Vagina (tissue), 2 donors: ENCODE measurements at regions not wholly inside any gene's neighbourhood (a gene's known extent, or its start where the extent isn't known, plus 50 kb on each side); places are given as distances from the start of the nearest gene placed in this dataset.

Experiments used
- DNase-seq, 2 donors: peaks; one replicate each; pipeline ENCODE4 v3.0.0-alpha.2; 2017; ENCODE audit errors: extremely low spot score in 2 of 2
- H3K27ac ChIP-seq: fragments of 200-600 bp; sonication (generic); one replicate; pipeline ENCODE4 v1.5.1; 2019
- H3K27me3 ChIP-seq: fragments of 200-600 bp; sonication (generic); one replicate; pipeline ENCODE4 v1.5.1; 2019
- H3K36me3 ChIP-seq, 2 donors: fragments of 200-600 bp; sonication (generic); one replicate each; pipeline ENCODE4 v1.5.1; 2017 to 2019
- H3K4me1 ChIP-seq: fragments of 200-600 bp; sonication (generic); one replicate; pipeline ENCODE4 v1.5.1; 2019
- H3K4me3 ChIP-seq, 2 donors: fragments of 200-600 bp; sonication (generic); 1 replicate in 1 of 2; 2 replicates in 1 of 2; pipeline ENCODE4 v1.5.1; 2016 to 2019
- H3K9me3 ChIP-seq: fragments of 200-600 bp; sonication (generic); one replicate; pipeline ENCODE4 v1.5.1; 2019
- POLR2A ChIP-seq, 2 donors: fragments of 450-650 bp; IDR thresholded peaks; one replicate each; pipeline ENCODE4 v1.6.1; 2017; ENCODE audit warnings: antibody characterized with exemption in 2 of 2, mild to moderate bottlenecking in 2 of 2, moderate library complexity in 2 of 2
- POLR2AphosphoS5 ChIP-seq, 2 donors: sonication (generic); formaldehyde crosslinking; IDR thresholded peaks; one replicate each; pipeline ENCODE4 v1.9.0; 2017; ENCODE audit warnings: antibody characterized with exemption in 2 of 2, mild to moderate bottlenecking in 2 of 2, low read depth in 1 of 2; ENCODE audit not compliant: insufficient read depth in 1 of 2
- intact Hi-C: fragments of 100-400 bp; cut with DNase I; formaldehyde crosslinking; loops from one replicate; pipeline ENCODE4 v1.15.1; 2023
- TF ChIP-seq, protein P1 (sequence below), 3 experiments: fragments of 450-650 bp in 2 of 3; fragments of 200-600 bp in 1 of 3; sonication (generic) in 1 of 3; IDR thresholded peaks; one replicate each; pipeline ENCODE4 v1.5.1; 2017 to 2019; ENCODE audit warnings: antibody characterized with exemption in 3 of 3, mild to moderate bottlenecking in 2 of 3, moderate library complexity in 2 of 3

DNA sequence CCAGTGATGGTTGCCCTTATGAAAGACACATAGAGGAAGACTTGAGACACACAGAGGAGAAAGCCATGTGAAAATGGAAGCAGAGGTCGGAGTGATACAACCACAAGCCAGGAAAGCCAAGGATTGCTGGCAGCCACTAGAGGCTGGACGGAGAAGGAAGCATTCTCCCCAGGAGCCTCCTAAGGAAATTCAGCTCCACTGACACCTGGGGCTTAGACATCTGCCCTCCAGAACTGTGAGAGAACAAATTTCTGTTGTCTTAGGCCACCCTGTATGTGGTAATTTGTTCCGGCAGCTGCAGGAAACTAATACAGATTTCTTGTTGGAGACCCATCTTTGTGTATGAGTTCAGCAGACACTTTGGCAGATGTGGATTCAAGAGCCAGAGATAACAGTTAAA lies 126.9 kb upstream of the ATP1A1 start:
- H3K4me1 ChIP-seq, result peaks cover 12% of the 10 kb centered on the region
- no peaks in the 10 kb centered on the region for H3K9me3 ChIP-seq
- DNase-seq, result no peak
- H3K36me3 ChIP-seq, result no peaks in the 10 kb centered on the region
- intact Hi-C loops, result no loop called here
- TF ChIP-seq, protein P1, sequence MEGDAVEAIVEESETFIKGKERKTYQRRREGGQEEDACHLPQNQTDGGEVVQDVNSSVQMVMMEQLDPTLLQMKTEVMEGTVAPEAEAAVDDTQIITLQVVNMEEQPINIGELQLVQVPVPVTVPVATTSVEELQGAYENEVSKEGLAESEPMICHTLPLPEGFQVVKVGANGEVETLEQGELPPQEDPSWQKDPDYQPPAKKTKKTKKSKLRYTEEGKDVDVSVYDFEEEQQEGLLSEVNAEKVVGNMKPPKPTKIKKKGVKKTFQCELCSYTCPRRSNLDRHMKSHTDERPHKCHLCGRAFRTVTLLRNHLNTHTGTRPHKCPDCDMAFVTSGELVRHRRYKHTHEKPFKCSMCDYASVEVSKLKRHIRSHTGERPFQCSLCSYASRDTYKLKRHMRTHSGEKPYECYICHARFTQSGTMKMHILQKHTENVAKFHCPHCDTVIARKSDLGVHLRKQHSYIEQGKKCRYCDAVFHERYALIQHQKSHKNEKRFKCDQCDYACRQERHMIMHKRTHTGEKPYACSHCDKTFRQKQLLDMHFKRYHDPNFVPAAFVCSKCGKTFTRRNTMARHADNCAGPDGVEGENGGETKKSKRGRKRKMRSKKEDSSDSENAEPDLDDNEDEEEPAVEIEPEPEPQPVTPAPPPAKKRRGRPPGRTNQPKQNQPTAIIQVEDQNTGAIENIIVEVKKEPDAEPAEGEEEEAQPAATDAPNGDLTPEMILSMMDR (IDR thresholded peaks at IDR 0.05), result no peak
- no peak for TF ChIP-seq POLR2A (IDR thresholded peaks at IDR 0.05)
- no peak for TF ChIP-seq POLR2AphosphoS5 (IDR thresholded peaks at IDR 0.05; ENCODE audit: insufficient read depth in 1 of 2, low read depth in 1 of 2)
- no peak overlapping the region for H3K27ac ChIP-seq
- H3K4me3 ChIP-seq, result no peak overlapping the region
- H3K27me3 ChIP-seq, result no peaks in the 10 kb centered on the region

DNA sequence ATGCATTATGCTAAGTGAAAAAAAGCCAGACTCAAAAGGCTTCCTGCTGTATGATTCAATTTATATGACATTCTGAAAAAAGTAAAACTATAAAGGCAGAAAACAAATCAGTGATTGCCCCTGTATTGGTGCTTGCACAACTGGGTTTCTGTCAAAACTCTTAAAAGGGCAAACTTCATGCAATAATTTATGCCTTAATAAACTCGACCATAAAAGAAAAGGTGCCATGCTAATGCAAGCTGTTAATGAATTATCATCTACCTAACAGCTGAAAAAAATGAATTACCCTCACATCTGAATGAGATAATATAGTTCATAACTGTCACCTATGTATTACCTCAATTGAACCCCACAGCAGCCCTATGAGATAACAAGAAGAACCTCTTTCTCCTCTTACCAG lies 120.8 kb upstream of the ATP1A1 start:
- no peaks in the 10 kb centered on the region for H3K9me3 ChIP-seq
- no peaks in the 10 kb centered on the region for H3K27me3 ChIP-seq
- no peak overlapping the region for H3K27ac ChIP-seq
- H3K4me1 ChIP-seq, result peaks cover 9% of the 10 kb centered on the region
- TF ChIP-seq POLR2A (IDR thresholded peaks at IDR 0.05) (no peak), POLR2AphosphoS5 (IDR thresholded peaks at IDR 0.05; ENCODE audit: insufficient read depth in 1 of 2, low read depth in 1 of 2) (no peak)
- TF ChIP-seq, protein P1 (IDR thresholded peaks at IDR 0.05), result no peak
- no peak for DNase-seq
- H3K36me3 ChIP-seq, result no peaks in the 10 kb centered on the region
- intact Hi-C loops, result no loop called here
- no peak overlapping the region for H3K4me3 ChIP-seq

DNA sequence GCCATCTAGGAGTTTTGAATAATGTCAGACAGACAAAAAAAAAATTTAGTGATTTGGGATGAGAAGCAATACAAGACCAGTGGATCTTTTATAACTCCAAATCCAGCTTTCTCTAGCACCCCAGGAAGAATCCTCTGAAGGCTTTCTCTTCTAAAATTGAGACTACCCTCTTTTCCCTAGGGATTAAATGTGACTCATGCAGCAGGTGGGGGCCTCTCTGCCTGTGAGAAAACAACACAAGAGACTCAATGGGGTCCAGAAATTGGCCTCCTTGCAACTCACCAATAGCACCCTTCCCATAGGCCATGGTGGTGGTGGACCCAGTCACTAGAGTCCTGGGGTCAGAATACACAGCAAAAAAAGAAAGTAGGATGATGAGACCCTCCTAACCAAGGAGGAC lies 120.3 kb upstream of the ATP1A1 start:
- H3K36me3 ChIP-seq, result no peaks in the 10 kb centered on the region
- no peaks in the 10 kb centered on the region for H3K27me3 ChIP-seq
- no peak overlapping the region for H3K27ac ChIP-seq
- no peaks in the 10 kb centered on the region for H3K9me3 ChIP-seq
- peaks cover 9% of the 10 kb centered on the region for H3K4me1 ChIP-seq
- intact Hi-C loops, result no loop called here
- TF ChIP-seq, protein P1 (IDR thresholded peaks at IDR 0.05), result no peak
- TF ChIP-seq POLR2AphosphoS5 (IDR thresholded peaks at IDR 0.05; ENCODE audit: insufficient read depth in 1 of 2, low read depth in 1 of 2), result no peak
- TF ChIP-seq POLR2A (IDR thresholded peaks at IDR 0.05), result no peak
- no peak for DNase-seq
- H3K4me3 ChIP-seq, result no peak overlapping the region

DNA sequence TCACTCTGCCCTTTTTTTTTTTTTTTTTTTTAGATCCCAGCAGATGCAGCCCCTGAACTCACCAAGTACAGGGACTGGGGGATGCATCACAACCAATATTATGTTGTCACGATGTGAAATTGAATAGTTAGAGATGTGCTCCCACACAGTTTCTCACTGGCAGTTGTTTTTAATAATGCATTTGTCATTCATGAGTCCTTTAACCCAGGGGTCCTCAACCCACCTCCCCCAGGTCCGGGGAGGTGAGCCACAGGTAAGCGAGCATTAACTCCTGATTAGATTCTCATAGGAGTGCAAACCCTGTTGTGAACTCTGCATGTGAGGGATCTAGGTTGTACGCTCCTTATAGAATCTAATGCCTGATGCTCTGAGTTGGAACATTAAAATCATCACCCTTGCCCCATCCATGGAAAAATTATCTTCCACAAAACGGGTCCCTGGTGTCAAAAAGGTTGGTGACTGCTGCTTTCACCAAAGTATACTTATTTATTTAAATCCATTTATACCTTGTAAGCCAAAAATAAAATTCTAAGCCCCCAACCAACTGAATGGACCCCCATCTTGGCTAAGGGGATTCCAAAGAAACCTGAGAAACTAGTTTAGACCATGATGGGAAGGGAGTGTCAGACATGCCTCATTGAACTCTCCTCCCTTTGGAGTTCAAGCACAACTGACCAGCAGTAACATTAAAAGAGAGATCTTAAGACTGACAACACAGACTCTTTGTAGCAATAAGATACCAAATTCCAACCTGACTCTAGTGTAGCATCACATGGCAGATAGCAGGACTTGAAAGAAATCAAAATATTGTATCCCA lies 119.3 kb upstream of the ATP1A1 start:
- intact Hi-C loops, result no loop called here
- TF ChIP-seq POLR2A (IDR thresholded peaks at IDR 0.05) (no peak), POLR2AphosphoS5 (IDR thresholded peaks at IDR 0.05; ENCODE audit: insufficient read depth in 1 of 2, low read depth in 1 of 2) (no peak)
- TF ChIP-seq, protein P1 (IDR thresholded peaks at IDR 0.05), result no peak

DNA sequence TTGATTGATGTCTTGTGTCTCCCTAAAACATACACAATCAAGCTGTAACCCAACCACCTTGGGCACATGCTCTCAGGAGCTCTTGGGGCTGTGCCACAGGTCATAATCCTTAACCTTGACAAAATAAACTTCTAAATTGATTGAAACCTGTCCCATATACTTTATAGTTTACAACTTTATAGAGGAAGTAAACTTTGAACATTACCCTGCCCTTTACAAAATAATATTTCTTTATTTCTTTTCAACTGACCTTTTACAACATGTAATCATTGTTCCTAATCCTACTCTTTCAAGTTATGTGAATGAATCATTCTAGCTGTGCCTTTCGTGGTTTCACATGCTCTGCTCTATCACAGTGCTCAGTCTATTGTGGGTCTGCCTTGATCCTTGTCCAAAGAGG lies 118.3 kb upstream of the ATP1A1 start:
- no peak overlapping the region for H3K27ac ChIP-seq
- H3K36me3 ChIP-seq, result no peaks in the 10 kb centered on the region
- intact Hi-C loops, result no loop called here
- TF ChIP-seq, protein P1 (IDR thresholded peaks at IDR 0.05), result no peak
- no peak for TF ChIP-seq POLR2AphosphoS5 (IDR thresholded peaks at IDR 0.05; ENCODE audit: insufficient read depth in 1 of 2, low read depth in 1 of 2)
- no peak for TF ChIP-seq POLR2A (IDR thresholded peaks at IDR 0.05)
- H3K9me3 ChIP-seq, result no peaks in the 10 kb centered on the region
- DNase-seq, result no peak
- no peak overlapping the region for H3K4me3 ChIP-seq
- H3K27me3 ChIP-seq, result no peaks in the 10 kb centered on the region
- H3K4me1 ChIP-seq, result peaks cover 9% of the 10 kb centered on the region

More for the DNA sequence above, 119.3 kb upstream of the ATP1A1 start:
- Histone ChIP-seq H3K9me3 (no peaks in the 10 kb centered on the region), H3K4me3 (no peak overlapping the region), H3K27me3 (no peaks in the 10 kb centered on the region), H3K4me1 (peaks cover 9% of the 10 kb centered on the region), H3K36me3 (no peaks in the 10 kb centered on the region), H3K27ac (no peak overlapping the region)
- no peak for DNase-seq
